ENCODE measurements at regions not wholly inside any gene's neighbourhood (a gene's known extent, or its start where the extent isn't known, plus 50 kb on each side); places are given as distances from the start of the nearest gene placed in this dataset.

DNA sequence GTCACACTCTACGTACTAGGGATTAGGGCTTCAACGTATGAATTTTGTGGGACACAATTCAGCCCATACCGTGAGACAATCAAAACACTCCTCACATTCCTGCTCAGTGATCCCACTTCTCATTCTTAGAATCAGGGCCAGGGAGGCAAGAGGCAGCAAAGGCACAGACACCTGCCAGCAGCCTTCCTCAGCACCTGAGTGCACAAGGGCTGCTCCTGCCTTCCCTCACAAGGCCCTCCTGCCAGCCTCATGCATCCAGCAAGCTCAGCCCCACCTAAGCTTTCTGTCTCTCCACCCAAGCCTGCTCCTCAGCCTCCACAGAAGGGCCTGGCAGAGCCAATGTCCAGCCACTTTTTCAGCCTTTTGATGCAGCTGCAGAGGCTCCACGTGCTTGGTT lies 141.6 kb downstream of the SP3 start:
- TF ChIP-seq, protein P1, sequence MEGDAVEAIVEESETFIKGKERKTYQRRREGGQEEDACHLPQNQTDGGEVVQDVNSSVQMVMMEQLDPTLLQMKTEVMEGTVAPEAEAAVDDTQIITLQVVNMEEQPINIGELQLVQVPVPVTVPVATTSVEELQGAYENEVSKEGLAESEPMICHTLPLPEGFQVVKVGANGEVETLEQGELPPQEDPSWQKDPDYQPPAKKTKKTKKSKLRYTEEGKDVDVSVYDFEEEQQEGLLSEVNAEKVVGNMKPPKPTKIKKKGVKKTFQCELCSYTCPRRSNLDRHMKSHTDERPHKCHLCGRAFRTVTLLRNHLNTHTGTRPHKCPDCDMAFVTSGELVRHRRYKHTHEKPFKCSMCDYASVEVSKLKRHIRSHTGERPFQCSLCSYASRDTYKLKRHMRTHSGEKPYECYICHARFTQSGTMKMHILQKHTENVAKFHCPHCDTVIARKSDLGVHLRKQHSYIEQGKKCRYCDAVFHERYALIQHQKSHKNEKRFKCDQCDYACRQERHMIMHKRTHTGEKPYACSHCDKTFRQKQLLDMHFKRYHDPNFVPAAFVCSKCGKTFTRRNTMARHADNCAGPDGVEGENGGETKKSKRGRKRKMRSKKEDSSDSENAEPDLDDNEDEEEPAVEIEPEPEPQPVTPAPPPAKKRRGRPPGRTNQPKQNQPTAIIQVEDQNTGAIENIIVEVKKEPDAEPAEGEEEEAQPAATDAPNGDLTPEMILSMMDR (IDR thresholded peaks at IDR 0.05), result no peak
- TF ChIP-seq, protein P2, sequence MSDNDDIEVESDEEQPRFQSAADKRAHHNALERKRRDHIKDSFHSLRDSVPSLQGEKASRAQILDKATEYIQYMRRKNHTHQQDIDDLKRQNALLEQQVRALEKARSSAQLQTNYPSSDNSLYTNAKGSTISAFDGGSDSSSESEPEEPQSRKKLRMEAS (IDR thresholded peaks at IDR 0.05), result no peak
- TF ChIP-seq CHD2 (IDR thresholded peaks at IDR 0.05; ENCODE audit: low read length, partially characterized antibody), result no peak
- no peak for TF ChIP-seq POLR2A (IDR thresholded peaks at IDR 0.05; ENCODE audit: low read length)
- TF ChIP-seq, protein P3, sequence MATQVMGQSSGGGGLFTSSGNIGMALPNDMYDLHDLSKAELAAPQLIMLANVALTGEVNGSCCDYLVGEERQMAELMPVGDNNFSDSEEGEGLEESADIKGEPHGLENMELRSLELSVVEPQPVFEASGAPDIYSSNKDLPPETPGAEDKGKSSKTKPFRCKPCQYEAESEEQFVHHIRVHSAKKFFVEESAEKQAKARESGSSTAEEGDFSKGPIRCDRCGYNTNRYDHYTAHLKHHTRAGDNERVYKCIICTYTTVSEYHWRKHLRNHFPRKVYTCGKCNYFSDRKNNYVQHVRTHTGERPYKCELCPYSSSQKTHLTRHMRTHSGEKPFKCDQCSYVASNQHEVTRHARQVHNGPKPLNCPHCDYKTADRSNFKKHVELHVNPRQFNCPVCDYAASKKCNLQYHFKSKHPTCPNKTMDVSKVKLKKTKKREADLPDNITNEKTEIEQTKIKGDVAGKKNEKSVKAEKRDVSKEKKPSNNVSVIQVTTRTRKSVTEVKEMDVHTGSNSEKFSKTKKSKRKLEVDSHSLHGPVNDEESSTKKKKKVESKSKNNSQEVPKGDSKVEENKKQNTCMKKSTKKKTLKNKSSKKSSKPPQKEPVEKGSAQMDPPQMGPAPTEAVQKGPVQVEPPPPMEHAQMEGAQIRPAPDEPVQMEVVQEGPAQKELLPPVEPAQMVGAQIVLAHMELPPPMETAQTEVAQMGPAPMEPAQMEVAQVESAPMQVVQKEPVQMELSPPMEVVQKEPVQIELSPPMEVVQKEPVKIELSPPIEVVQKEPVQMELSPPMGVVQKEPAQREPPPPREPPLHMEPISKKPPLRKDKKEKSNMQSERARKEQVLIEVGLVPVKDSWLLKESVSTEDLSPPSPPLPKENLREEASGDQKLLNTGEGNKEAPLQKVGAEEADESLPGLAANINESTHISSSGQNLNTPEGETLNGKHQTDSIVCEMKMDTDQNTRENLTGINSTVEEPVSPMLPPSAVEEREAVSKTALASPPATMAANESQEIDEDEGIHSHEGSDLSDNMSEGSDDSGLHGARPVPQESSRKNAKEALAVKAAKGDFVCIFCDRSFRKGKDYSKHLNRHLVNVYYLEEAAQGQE (IDR thresholded peaks at IDR 0.05), result no peak
- no peak for TF ChIP-seq PHF8 (IDR thresholded peaks at IDR 0.05; ENCODE audit: borderline replicate concordance, low read depth)
- no peak for TF ChIP-seq JUN (IDR thresholded peaks at IDR 0.05)
- TF ChIP-seq CBX8 (IDR thresholded peaks at IDR 0.05), result no peak
- no peak for TF ChIP-seq NR3C1 (IDR thresholded peaks at IDR 0.05)
- TF ChIP-seq MAZ (IDR thresholded peaks at IDR 0.05; ENCODE audit: borderline replicate concordance, low read depth, low read length), result no peak
- no peak for TF ChIP-seq RAD21 (conservative IDR thresholded peaks at IDR 0.05 in 1 of 2, IDR thresholded peaks at IDR 0.05 in 1 of 2)
- no peak for TF ChIP-seq HOXA7 (CRISPR knock-in tag; IDR thresholded peaks at IDR 0.05)
- no peak for TF ChIP-seq CEBPB (IDR thresholded peaks at IDR 0.05)
- TF ChIP-seq FOXS1 (CRISPR knock-in tag; IDR thresholded peaks at IDR 0.05), result no peak

Measured in A549 (cell line).